IMR-90 (cell line): ENCODE measurements at regions not wholly inside any gene's neighbourhood (a gene's known extent, or its start where the extent isn't known, plus 50 kb on each side); places are given as distances from the start of the nearest gene placed in this dataset.

ENCODE experiments used
- CHD1 ChIP-seq: IDR thresholded peaks from 2 replicates; pipeline ENCODE4 v1.6.1; 2012; ENCODE audit warnings: low read depth, low read length, improper control_type of control experiment
- FOS ChIP-seq: fragments of 150-350 bp; IDR thresholded peaks from 2 replicates; pipeline ENCODE4 v1.6.1; 2016; ENCODE audit warnings: low read depth, low read length
- MAFK ChIP-seq: IDR thresholded peaks from 2 replicates; pipeline ENCODE4 v1.6.1; 2012; ENCODE audit warnings: low read depth, low read length, improper control_type of control experiment
- POLR2A ChIP-seq: IDR thresholded peaks from 2 replicates; pipeline ENCODE4 v1.6.1; 2012; ENCODE audit warnings: mild to moderate bottlenecking, low read depth, low read length
- RAD21 ChIP-seq: IDR thresholded peaks from 2 replicates; pipeline ENCODE4 v1.6.1; 2012; ENCODE audit warnings: low read length, improper control_type of control experiment
- RCOR1 ChIP-seq: IDR thresholded peaks from 2 replicates; pipeline ENCODE4 v1.6.1; 2012; ENCODE audit warnings: mild to moderate bottlenecking, low read length, improper control_type of control experiment; ENCODE audit not compliant: insufficient replicate concordance
- RFX5 ChIP-seq: IDR thresholded peaks from 2 replicates; pipeline ENCODE4 v1.8.0; 2012; ENCODE audit warnings: low read depth, mild to moderate bottlenecking, low read length, moderate library complexity
- SMC3 ChIP-seq: fragments of 150-350 bp; IDR thresholded peaks from 2 replicates; pipeline ENCODE4 v1.6.1; 2016; ENCODE audit warnings: low read depth, mild to moderate bottlenecking, antibody characterized with exemption, low read length, moderate library complexity
- TF ChIP-seq, protein P1 (sequence below): conservative IDR thresholded peaks from 2 replicates; pipeline ENCODE4 v1.5.1; 2012; ENCODE audit warnings: mild to moderate bottlenecking, low read depth, low read length, improper control_type of control experiment
- TF ChIP-seq, protein P2 (sequence below): fragments of 150-350 bp; IDR thresholded peaks from 2 replicates; pipeline ENCODE4 v1.6.1; 2017; ENCODE audit warnings: mild to moderate bottlenecking, antibody characterized with exemption, low read length, low read depth
- TF ChIP-seq, protein P3 (sequence below): fragments of 150-350 bp; IDR thresholded peaks from 2 replicates; pipeline ENCODE4 v1.6.1; 2016; ENCODE audit warnings: low read depth, mild to moderate bottlenecking, low read length, moderate library complexity, borderline replicate concordance

DNA sequence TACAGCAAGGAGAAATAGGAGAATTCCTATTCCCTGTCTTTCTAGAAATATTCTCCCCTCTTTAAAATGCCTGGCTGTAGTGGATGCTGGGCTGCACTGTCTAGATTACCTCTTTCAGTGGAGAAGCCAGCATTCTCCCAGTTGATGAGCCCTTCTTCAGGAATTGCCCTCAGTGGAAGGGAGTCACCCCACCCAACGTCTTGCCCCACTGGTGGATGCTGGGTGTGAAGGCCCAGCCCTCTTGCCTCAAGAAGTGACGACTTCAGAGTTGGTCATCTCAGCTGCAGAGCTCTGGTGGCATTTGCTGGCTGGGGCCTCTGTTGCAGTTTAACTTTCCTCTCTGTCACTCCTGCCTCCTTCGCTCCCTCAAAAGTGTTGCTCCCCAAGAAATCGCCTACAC, 248.2 kb downstream of the ATG4C start:
- TF ChIP-seq FOS: no peak
- TF ChIP-seq, protein P1, sequence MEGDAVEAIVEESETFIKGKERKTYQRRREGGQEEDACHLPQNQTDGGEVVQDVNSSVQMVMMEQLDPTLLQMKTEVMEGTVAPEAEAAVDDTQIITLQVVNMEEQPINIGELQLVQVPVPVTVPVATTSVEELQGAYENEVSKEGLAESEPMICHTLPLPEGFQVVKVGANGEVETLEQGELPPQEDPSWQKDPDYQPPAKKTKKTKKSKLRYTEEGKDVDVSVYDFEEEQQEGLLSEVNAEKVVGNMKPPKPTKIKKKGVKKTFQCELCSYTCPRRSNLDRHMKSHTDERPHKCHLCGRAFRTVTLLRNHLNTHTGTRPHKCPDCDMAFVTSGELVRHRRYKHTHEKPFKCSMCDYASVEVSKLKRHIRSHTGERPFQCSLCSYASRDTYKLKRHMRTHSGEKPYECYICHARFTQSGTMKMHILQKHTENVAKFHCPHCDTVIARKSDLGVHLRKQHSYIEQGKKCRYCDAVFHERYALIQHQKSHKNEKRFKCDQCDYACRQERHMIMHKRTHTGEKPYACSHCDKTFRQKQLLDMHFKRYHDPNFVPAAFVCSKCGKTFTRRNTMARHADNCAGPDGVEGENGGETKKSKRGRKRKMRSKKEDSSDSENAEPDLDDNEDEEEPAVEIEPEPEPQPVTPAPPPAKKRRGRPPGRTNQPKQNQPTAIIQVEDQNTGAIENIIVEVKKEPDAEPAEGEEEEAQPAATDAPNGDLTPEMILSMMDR: no peak
- TF ChIP-seq SMC3: no peak
- no peak for TF ChIP-seq RFX5
- no peak for TF ChIP-seq POLR2A
- TF ChIP-seq, protein P2, sequence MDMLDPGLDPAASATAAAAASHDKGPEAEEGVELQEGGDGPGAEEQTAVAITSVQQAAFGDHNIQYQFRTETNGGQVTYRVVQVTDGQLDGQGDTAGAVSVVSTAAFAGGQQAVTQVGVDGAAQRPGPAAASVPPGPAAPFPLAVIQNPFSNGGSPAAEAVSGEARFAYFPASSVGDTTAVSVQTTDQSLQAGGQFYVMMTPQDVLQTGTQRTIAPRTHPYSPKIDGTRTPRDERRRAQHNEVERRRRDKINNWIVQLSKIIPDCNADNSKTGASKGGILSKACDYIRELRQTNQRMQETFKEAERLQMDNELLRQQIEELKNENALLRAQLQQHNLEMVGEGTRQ: no peak
- no peak for TF ChIP-seq RAD21
- no peak for TF ChIP-seq RCOR1
- TF ChIP-seq MAFK: no peak
- no peak for TF ChIP-seq CHD1
- TF ChIP-seq, protein P3, sequence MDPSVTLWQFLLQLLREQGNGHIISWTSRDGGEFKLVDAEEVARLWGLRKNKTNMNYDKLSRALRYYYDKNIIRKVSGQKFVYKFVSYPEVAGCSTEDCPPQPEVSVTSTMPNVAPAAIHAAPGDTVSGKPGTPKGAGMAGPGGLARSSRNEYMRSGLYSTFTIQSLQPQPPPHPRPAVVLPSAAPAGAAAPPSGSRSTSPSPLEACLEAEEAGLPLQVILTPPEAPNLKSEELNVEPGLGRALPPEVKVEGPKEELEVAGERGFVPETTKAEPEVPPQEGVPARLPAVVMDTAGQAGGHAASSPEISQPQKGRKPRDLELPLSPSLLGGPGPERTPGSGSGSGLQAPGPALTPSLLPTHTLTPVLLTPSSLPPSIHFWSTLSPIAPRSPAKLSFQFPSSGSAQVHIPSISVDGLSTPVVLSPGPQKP: no peak
